ENCODE measurements at regions not wholly inside any gene's neighbourhood (a gene's known extent, or its start where the extent isn't known, plus 50 kb on each side); places are given as distances from the start of the nearest gene placed in this dataset.

GRCh38 chr5:129163810-129164378, 69.3 kb downstream of the ISOC1 start:
- WGBS, 2 donors = 74 to 87% methylated on average over 4 of the region's 4 CpGs

GRCh38 chr5:129170050-129170449, 75.5 kb downstream of the ISOC1 start:
- DNase-seq (ENCODE audit: low spot score in 2 of 2) = no peak
- H3K4me3 ChIP-seq = no peak overlapping the region
- TF ChIP-seq EP300 (IDR thresholded peaks at IDR 0.05) (no peak), POLR2A (IDR thresholded peaks at IDR 0.05) (no peak)
- TF ChIP-seq, protein P1, sequence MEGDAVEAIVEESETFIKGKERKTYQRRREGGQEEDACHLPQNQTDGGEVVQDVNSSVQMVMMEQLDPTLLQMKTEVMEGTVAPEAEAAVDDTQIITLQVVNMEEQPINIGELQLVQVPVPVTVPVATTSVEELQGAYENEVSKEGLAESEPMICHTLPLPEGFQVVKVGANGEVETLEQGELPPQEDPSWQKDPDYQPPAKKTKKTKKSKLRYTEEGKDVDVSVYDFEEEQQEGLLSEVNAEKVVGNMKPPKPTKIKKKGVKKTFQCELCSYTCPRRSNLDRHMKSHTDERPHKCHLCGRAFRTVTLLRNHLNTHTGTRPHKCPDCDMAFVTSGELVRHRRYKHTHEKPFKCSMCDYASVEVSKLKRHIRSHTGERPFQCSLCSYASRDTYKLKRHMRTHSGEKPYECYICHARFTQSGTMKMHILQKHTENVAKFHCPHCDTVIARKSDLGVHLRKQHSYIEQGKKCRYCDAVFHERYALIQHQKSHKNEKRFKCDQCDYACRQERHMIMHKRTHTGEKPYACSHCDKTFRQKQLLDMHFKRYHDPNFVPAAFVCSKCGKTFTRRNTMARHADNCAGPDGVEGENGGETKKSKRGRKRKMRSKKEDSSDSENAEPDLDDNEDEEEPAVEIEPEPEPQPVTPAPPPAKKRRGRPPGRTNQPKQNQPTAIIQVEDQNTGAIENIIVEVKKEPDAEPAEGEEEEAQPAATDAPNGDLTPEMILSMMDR (IDR thresholded peaks at IDR 0.05) = no peak
- 36 to 38% methylated on average over 1 of the region's 1 CpG for WGBS, 2 donors
- H3K4me1 ChIP-seq = no peaks in the 10 kb centered on the region
- H3K27ac ChIP-seq = no peak overlapping the region
- no peaks in the 10 kb centered on the region for H3K36me3 ChIP-seq
- H3K9me3 ChIP-seq = no peaks in the 10 kb centered on the region
- no peaks in the 10 kb centered on the region for H3K27me3 ChIP-seq

More at GRCh38 chr5:129163810-129164378, 69.3 kb downstream of the ISOC1 start:
- H3K27ac ChIP-seq = no peak overlapping the region
- TF ChIP-seq POLR2A (IDR thresholded peaks at IDR 0.05) = no peak
- TF ChIP-seq, protein P1 (IDR thresholded peaks at IDR 0.05) = no peak
- no peak for TF ChIP-seq EP300 (IDR thresholded peaks at IDR 0.05)
- no peak for DNase-seq (ENCODE audit: low spot score in 2 of 2)
- H3K4me1 ChIP-seq = no peaks in the 10 kb centered on the region
- H3K4me3 ChIP-seq = no peak overlapping the region
- no peaks in the 10 kb centered on the region for H3K27me3 ChIP-seq
- no peaks in the 10 kb centered on the region for H3K36me3 ChIP-seq
- peaks cover 0 to 27% (median 0%) of the 10 kb centered on the region in 4 donors for H3K9me3 ChIP-seq

DNA sequence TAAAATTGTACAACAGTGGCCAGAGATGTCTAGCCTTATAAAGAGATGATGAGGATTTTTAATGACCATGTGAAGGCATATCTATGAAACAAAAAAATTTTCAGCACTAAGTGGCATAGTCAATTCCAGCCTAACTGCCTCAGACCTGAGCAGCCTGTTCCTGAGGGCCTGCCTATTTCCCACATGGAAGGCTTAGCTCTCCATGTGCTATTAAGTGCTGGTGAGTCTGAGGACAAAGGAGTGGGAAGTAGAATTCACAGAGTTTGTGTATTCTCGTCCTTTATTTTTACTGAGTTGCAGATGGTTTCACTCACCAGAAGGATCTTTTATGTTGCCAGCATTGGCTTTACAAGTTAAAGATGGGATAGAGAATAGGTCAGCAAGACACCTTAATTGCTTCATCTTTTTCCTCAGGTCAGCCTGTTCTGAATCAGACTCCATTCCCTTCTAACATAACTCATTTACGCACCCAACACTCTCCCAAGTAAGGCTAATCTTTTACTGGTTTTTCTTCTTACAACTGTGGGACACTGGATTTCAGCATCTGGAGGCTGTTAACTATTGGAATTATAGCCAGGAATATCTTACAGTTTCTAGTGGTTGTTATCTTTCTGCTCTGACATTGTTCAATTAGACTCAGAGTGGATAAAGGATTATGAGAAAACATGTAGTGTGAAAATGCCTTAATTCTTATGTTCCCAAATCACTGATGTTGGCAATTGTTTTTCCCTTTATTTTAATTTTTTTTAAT, 76.8 kb downstream of the ISOC1 start:
- no peaks in the 10 kb centered on the region for H3K9me3 ChIP-seq
- 44 to 45% methylated on average over 2 of the region's 2 CpGs for WGBS, 2 donors
- no peak overlapping the region for H3K27ac ChIP-seq
- H3K27me3 ChIP-seq = no peaks in the 10 kb centered on the region
- TF ChIP-seq, protein P1 (IDR thresholded peaks at IDR 0.05) = no peak
- no peak for TF ChIP-seq POLR2A (IDR thresholded peaks at IDR 0.05)
- TF ChIP-seq EP300 (IDR thresholded peaks at IDR 0.05) = no peak
- no peaks in the 10 kb centered on the region for H3K36me3 ChIP-seq
- H3K4me1 ChIP-seq = no peaks in the 10 kb centered on the region
- no peak for DNase-seq (ENCODE audit: low spot score in 2 of 2)
- no peak overlapping the region for H3K4me3 ChIP-seq

DNA sequence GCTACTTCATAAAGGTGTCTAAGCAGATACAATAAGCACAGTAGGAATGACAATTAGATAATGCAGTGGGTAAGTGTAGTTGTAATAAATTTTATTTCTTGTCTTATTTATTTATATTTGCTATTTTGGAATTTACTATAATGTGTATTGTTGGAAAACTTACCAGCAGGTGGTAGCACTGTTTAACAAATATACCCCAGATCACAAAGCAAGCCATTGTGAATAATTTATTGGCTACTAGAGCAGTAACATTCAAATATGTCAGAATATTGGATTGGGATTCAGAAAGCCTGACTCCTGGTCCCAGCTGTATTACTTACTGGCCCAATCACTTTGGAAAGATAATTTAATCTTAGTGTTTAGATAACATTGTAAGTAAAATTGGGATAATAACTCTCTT, 78.0 kb downstream of the ISOC1 start:
- no peak for DNase-seq (ENCODE audit: low spot score in 2 of 2)
- Histone ChIP-seq H3K27me3 (no peaks in the 10 kb centered on the region), H3K4me1 (no peaks in the 10 kb centered on the region), H3K27ac (no peak overlapping the region), H3K9me3 (no peaks in the 10 kb centered on the region), H3K4me3 (no peak overlapping the region), H3K36me3 (no peaks in the 10 kb centered on the region)
- TF ChIP-seq POLR2A (IDR thresholded peaks at IDR 0.05) (no peak), EP300 (IDR thresholded peaks at IDR 0.05) (no peak)
- TF ChIP-seq, protein P1 (IDR thresholded peaks at IDR 0.05) = no peak

- H3K4me3 ChIP-seq = no peak overlapping the region
- H3K9me3 ChIP-seq = no peaks in the 10 kb centered on the region
- no peak for DNase-seq (ENCODE audit: low spot score in 2 of 2)
- no peak overlapping the region for H3K27ac ChIP-seq
- no peak for TF ChIP-seq EP300 (IDR thresholded peaks at IDR 0.05)
- TF ChIP-seq, protein P1 (IDR thresholded peaks at IDR 0.05) = no peak
- no peak for TF ChIP-seq POLR2A (IDR thresholded peaks at IDR 0.05)
- no peaks in the 10 kb centered on the region for H3K27me3 ChIP-seq
- H3K4me1 ChIP-seq = no peaks in the 10 kb centered on the region
- no peaks in the 10 kb centered on the region for H3K36me3 ChIP-seq
These were observed 79.2 kb downstream of the ISOC1 start for GRCh38 chr5:129173771-129174170.
